HFFc6 (cell line): ENCODE measurements at regions not wholly inside any gene's neighbourhood (a gene's known extent, or its start where the extent isn't known, plus 50 kb on each side); places are given as distances from the start of the nearest gene placed in this dataset.

Experiments used
- DNase-seq: peaks from one replicate; pipeline ENCODE4 v3.0.0-alpha.2; 2018
- H3K27ac Mint-ChIP-seq: 2 replicates; pipeline ENCODE4 v1.8.0; 2020; ENCODE audit warnings: mild to moderate bottlenecking, mixed read lengths
- H3K27me3 Mint-ChIP-seq: 2 replicates; pipeline ENCODE4 v1.8.0; 2021; ENCODE audit warnings: mild to moderate bottlenecking, moderate library complexity, mixed read lengths; ENCODE audit not compliant: insufficient read depth
- H3K36me3 Mint-ChIP-seq: 2 replicates; pipeline ENCODE4 v1.8.0; 2021; ENCODE audit warnings: low read depth, mixed read lengths
- H3K4me1 Mint-ChIP-seq: 2 replicates; pipeline ENCODE4 v1.8.0; 2020; ENCODE audit warnings: low read depth, mixed read lengths
- H3K4me3 Mint-ChIP-seq: 2 replicates; pipeline ENCODE4 v1.8.0; 2020; ENCODE audit warnings: mild to moderate bottlenecking, moderate library complexity, mixed read lengths
- H3K9me3 Mint-ChIP-seq: 2 replicates; pipeline ENCODE4 v1.8.0; 2020; ENCODE audit warnings: mild to moderate bottlenecking, mixed read lengths
- TF ChIP-seq, protein P1 (sequence below): fragments of 200-600 bp; sonication (generic); IDR thresholded peaks from 2 replicates; pipeline ENCODE4 v1.5.0; 2021; ENCODE audit warnings: antibody characterized with exemption, mild to moderate bottlenecking

DNA sequence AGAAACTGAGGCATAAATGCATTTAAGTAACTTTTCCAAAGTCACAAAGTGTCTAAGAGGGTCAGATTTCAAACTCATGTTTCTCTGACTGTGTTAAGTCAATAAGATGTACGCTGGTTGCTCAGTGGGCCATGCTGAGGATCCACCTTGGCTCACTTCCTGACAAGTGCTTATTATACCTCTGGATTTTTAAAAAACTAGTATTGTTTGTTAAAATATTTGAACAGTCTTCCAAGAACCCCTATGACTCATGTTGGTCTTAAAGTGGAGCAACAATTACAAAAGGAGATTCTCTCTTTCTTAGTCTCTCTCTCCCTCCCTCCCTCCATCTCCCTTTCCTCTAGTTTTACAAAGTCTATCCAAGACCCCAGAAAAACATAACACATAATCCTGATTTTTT lies 1050.2 kb downstream of the AGBL1 start:
- no peak overlapping the region for H3K4me3 Mint-ChIP-seq
- peaks cover 6% of the 10 kb centered on the region; the same call in 1 of the 2 replicates for H3K4me1 Mint-ChIP-seq
- H3K36me3 Mint-ChIP-seq: no peaks in the 10 kb centered on the region; the same call in 1 of the 2 replicates
- no peaks in the 10 kb centered on the region; the same call in 1 of the 2 replicates for H3K9me3 Mint-ChIP-seq
- no peaks in the 10 kb centered on the region for H3K27me3 Mint-ChIP-seq
- TF ChIP-seq, protein P1, sequence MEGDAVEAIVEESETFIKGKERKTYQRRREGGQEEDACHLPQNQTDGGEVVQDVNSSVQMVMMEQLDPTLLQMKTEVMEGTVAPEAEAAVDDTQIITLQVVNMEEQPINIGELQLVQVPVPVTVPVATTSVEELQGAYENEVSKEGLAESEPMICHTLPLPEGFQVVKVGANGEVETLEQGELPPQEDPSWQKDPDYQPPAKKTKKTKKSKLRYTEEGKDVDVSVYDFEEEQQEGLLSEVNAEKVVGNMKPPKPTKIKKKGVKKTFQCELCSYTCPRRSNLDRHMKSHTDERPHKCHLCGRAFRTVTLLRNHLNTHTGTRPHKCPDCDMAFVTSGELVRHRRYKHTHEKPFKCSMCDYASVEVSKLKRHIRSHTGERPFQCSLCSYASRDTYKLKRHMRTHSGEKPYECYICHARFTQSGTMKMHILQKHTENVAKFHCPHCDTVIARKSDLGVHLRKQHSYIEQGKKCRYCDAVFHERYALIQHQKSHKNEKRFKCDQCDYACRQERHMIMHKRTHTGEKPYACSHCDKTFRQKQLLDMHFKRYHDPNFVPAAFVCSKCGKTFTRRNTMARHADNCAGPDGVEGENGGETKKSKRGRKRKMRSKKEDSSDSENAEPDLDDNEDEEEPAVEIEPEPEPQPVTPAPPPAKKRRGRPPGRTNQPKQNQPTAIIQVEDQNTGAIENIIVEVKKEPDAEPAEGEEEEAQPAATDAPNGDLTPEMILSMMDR: no peak
- DNase-seq: no peak
- no peak overlapping the region for H3K27ac Mint-ChIP-seq

DNA sequence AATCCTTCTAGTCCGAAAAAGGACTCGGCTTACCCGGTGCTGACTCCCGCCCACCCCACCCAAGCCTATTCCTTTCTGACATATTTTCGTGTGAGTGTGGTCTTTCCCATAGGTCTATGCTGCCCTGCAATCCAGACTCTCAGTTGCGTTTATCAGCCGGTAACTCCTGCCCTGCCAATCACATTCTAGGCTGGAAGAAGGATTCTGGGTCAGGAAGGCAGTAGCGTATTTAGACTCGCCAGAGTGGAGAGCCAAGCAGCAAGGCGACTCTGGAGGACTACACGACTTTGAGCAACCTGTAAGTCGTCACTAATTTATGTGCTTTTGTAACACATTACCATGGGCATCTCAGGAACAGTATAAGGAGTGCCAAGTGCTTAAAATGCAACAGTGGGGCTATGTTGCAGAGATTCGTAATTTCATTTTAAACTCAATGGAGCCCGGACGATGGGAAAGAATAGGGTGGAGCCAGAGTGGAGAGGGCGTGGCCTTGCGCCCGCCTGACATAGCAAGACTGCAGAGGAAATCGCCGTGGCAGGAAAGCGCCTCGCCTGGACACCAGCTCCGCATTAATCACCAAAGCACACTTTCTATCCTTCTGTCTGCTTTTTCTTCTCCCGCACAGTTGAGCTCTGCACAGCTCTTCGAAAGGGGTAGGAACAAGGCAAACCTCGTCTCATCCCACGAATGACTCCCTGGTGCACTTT lies 1044.2 kb downstream of the AGBL1 start:
- no peaks in the 10 kb centered on the region for H3K9me3 Mint-ChIP-seq
- H3K4me3 Mint-ChIP-seq: no peak overlapping the region
- H3K36me3 Mint-ChIP-seq: no peaks in the 10 kb centered on the region; the same call in 1 of the 2 replicates
- peaks cover 1% of the 10 kb centered on the region; the same call in 1 of the 2 replicates for H3K27me3 Mint-ChIP-seq
- H3K4me1 Mint-ChIP-seq: no peaks in the 10 kb centered on the region; the same call in 1 of the 2 replicates
- TF ChIP-seq, protein P1: no peak
- no peak overlapping the region for H3K27ac Mint-ChIP-seq
- no peak for DNase-seq

DNA sequence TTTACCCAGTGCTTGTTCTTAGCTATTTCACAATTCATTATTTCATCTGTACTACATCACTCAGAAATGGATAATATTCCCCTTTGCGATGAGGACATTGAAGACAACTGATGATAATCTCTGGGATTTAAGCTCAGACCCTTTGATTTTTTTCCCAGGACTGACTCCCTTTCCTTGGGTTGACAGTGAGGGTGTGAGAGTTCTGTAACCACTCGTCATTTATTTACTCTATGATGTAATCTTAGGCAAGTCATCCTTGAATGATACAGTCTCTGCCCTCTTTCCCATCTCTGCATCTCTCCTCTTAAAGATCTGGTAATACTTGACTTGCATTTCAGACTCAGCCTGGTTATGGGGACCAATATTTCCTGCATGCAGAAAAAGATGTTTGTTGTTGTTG lies 1041.7 kb downstream of the AGBL1 start:
- Mint-ChIP-seq H3K4me3 (no peak overlapping the region), H3K27me3 (peaks cover 1% of the 10 kb centered on the region; the same call in 1 of the 2 replicates), H3K36me3 (peaks cover 4% of the 10 kb centered on the region; the same call in 1 of the 2 replicates), H3K27ac (no peak overlapping the region), H3K4me1 (no peaks in the 10 kb centered on the region), H3K9me3 (no peaks in the 10 kb centered on the region; the same call in 1 of the 2 replicates)
- no peak for DNase-seq
- TF ChIP-seq, protein P1: no peak

DNA sequence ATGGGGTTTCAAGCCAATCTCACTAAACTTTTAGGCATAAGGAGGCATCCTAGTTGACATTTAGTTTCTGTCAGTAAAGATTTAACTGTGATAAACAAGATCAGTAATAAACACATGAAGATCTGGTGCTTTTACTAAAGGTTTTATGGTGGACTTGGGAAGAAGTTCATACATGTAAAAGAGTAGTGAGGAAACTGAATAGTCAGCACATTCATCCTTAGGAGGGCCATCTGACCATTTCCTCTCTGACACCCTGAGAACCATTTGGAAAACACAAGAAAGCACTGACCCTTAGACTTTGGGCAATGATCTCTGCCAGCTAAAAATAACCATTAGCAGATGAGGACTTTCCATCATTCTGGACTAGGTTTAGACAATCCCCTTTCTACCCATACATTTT lies 1040.9 kb downstream of the AGBL1 start:
- Mint-ChIP-seq H3K27ac (no peak overlapping the region), H3K9me3 (no peaks in the 10 kb centered on the region; the same call in 1 of the 2 replicates), H3K4me3 (no peak overlapping the region), H3K4me1 (no peaks in the 10 kb centered on the region), H3K36me3 (peaks cover 4% of the 10 kb centered on the region; the same call in 1 of the 2 replicates), H3K27me3 (peaks cover 1% of the 10 kb centered on the region; the same call in 1 of the 2 replicates)
- TF ChIP-seq, protein P1: no peak
- no peak for DNase-seq

DNA sequence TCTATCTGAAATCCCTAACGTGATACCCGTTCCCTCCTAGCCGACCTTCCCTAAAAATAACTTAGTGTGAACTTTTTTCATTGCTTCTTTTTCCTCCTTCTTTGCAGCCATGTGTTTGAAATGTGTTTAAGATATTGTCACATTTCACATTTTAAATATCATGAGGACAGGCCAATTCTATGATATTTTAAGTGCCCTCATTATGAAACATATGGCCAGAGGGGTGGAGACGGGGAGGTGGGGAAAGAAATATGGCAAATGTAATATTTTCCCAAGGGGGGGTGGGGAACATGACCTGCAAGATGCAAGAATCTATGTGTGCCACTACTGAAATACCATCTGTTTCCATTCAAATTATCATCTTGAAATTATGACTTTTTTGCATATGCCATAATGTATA lies 1039.2 kb downstream of the AGBL1 start:
- peaks cover under 1% of the 10 kb centered on the region; the same call in 1 of the 2 replicates for H3K9me3 Mint-ChIP-seq
- no peak overlapping the region for H3K4me3 Mint-ChIP-seq
- no peak overlapping the region for H3K27ac Mint-ChIP-seq
- peaks cover 1% of the 10 kb centered on the region; the same call in 1 of the 2 replicates for H3K27me3 Mint-ChIP-seq
- H3K36me3 Mint-ChIP-seq: peaks cover 4% of the 10 kb centered on the region; the same call in 1 of the 2 replicates
- no peaks in the 10 kb centered on the region for H3K4me1 Mint-ChIP-seq
- DNase-seq: no peak
- TF ChIP-seq, protein P1: no peak
